Keratinocyte (primary cell): ENCODE measurements at regions not wholly inside any gene's neighbourhood (a gene's known extent, or its start where the extent isn't known, plus 50 kb on each side); places are given as distances from the start of the nearest gene placed in this dataset.
"Not testable (repeated sequence)": the region's sequence is repeated elsewhere in the genome, so short reads cannot be mapped to it uniquely, and the experiment has no call there.

Source experiments
- DNase-seq: peaks from one replicate; pipeline ENCODE4 v3.0.0-alpha.2; 2011; ENCODE audit warnings: low read depth, missing footprints, low spot score
- FAIRE-seq: peaks from 2 replicates; lab custom pipeline; 2011; peaks lifted over from hg19 to GRCh38; lab: Jason Lieb, UNC
- H2AFZ ChIP-seq: 2 replicates; pipeline ENCODE4 v1.6.0; 2012; ENCODE audit warnings: low read length, control low read depth, inconsistent platforms; ENCODE audit not compliant: control insufficient read depth
- H3K27ac ChIP-seq: 2 replicates; pipeline ENCODE4 v1.5.1; 2011; ENCODE audit warnings: low read length; ENCODE audit not compliant: control insufficient read depth, insufficient read depth
- H3K27me3 ChIP-seq: 3 replicates; pipeline ENCODE4 v1.6.0; 2011; ENCODE audit warnings: low read length; ENCODE audit not compliant: control insufficient read depth, insufficient read depth; ENCODE audit errors: extremely low read depth
- H3K36me3 ChIP-seq, 2 experiments: 2 replicates in 1 of 2; 3 replicates in 1 of 2; pipeline ENCODE4 v1.5.1; 2011; ENCODE audit warnings: low read length in 2 of 2, mild to moderate bottlenecking in 1 of 2; ENCODE audit not compliant: control insufficient read depth in 2 of 2, insufficient read depth in 2 of 2; ENCODE audit errors: extremely low read depth in 1 of 2
- H3K4me1 ChIP-seq: 3 replicates; pipeline ENCODE4 v1.5.1; 2011; ENCODE audit warnings: low read length; ENCODE audit not compliant: control insufficient read depth, insufficient read depth; ENCODE audit errors: extremely low read depth
- H3K4me2 ChIP-seq: 3 replicates; pipeline ENCODE4 v1.6.0; 2011; ENCODE audit warnings: low read depth, low read length; ENCODE audit not compliant: control insufficient read depth, insufficient read depth; ENCODE audit errors: extremely low read depth
- H3K4me3 ChIP-seq, 3 experiments: fragments of 200-600 bp in 1 of 3; sonication (generic) in 1 of 3; 2 replicates in 2 of 3; 3 replicates in 1 of 3; pipeline ENCODE4 v1.5.1; 2011 to 2016; ENCODE audit warnings: low read length in 3 of 3, mild to moderate bottlenecking in 3 of 3, control low read depth in 2 of 3, inconsistent platforms in 1 of 3, low read depth in 1 of 3, mixed read lengths in 1 of 3, mixed run types in 1 of 3, moderate library complexity in 1 of 3; ENCODE audit not compliant: control insufficient read depth in 2 of 3, insufficient read depth in 2 of 3; ENCODE audit errors: extremely low read depth in 1 of 3
- H3K79me2 ChIP-seq: 2 replicates; pipeline ENCODE4 v1.6.0; 2012; ENCODE audit warnings: low read length; ENCODE audit not compliant: control insufficient read depth, insufficient read depth
- H3K9ac ChIP-seq: 3 replicates; pipeline ENCODE4 v1.6.0; 2011; ENCODE audit warnings: low read length; ENCODE audit not compliant: control insufficient read depth, insufficient read depth; ENCODE audit errors: extremely low read depth
- H3K9me1 ChIP-seq: 3 replicates; pipeline ENCODE4 v1.6.0; 2011; ENCODE audit warnings: low read length; ENCODE audit not compliant: control insufficient read depth, insufficient read depth; ENCODE audit errors: extremely low read depth
- H3K9me3 ChIP-seq: 2 replicates; pipeline ENCODE4 v1.5.1; 2012; ENCODE audit warnings: low read depth, low read length; ENCODE audit not compliant: control insufficient read depth
- H4K20me1 ChIP-seq: 3 replicates; pipeline ENCODE4 v1.6.0; 2011; ENCODE audit warnings: low read length; ENCODE audit not compliant: control insufficient read depth, insufficient read depth; ENCODE audit errors: extremely low read depth
- EZH2 ChIP-seq: IDR thresholded peaks from one replicate; pipeline ENCODE4 v1.6.1; 2012; ENCODE audit warnings: inconsistent platforms, mild to moderate bottlenecking, low read length, moderate library complexity
- dilution Hi-C: fragments of 300-500 bp; cut with MboI; formaldehyde crosslinking; loops from one replicate; pipeline ENCODE4 v1.7.0; 2020; ENCODE audit warnings: low sequenced_read_pairs; ENCODE audit not compliant: extremely low pct_ligation_motif_present
- TF ChIP-seq, protein P1 (sequence below), 3 experiments: IDR thresholded peaks in 1 of 3; conservative IDR thresholded peaks in 1 of 3; optimal IDR thresholded peaks in 1 of 3; 2 replicates in 2 of 3; 3 replicates in 1 of 3; pipeline versions ENCODE3 to v1.5.1; 2011; ENCODE audit warnings: low read length in 3 of 3, mild to moderate bottlenecking in 3 of 3, moderate library complexity in 2 of 3, control low read depth in 1 of 3, inconsistent platforms in 1 of 3; ENCODE audit not compliant: insufficient read depth in 2 of 3; ENCODE audit errors: extremely low read depth in 1 of 3

DNA sequence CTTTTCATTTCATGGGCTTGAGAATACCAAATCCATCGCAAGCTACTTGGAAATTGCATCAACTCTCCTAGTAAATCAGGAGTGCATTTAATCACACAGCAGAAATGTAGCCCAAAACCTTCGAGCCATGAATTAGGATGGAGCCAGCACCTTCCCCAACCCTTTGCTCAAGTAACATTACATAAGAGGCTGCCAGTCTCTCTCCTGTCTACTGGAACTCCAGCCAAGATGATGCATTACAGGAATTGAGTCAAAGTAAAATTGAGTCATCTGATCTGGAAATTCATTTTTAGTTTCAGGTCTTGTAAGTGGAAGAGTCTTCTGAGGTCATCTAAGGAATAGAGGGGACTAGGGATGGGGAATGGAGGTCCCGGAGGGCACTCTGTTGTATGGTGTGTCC, 69.7 kb upstream of the FHIP2A start:
- Histone ChIP-seq H3K9me1 (no peaks in the 10 kb centered on the region), H3K4me3 (no peak overlapping the region), H2AFZ (no peak overlapping the region), H3K27me3 (peaks cover 3% of the 10 kb centered on the region), H3K79me2 (no peaks in the 10 kb centered on the region), H3K9me3 (no peaks in the 10 kb centered on the region), H3K36me3 (no peaks in the 10 kb centered on the region), H3K4me1 (peaks cover 6% of the 10 kb centered on the region), H3K27ac (no peak overlapping the region), H3K9ac (no peak overlapping the region), H3K4me2 (no peak overlapping the region), H4K20me1 (no peaks in the 10 kb centered on the region)
- TF ChIP-seq EZH2 = no peak
- TF ChIP-seq, protein P1, sequence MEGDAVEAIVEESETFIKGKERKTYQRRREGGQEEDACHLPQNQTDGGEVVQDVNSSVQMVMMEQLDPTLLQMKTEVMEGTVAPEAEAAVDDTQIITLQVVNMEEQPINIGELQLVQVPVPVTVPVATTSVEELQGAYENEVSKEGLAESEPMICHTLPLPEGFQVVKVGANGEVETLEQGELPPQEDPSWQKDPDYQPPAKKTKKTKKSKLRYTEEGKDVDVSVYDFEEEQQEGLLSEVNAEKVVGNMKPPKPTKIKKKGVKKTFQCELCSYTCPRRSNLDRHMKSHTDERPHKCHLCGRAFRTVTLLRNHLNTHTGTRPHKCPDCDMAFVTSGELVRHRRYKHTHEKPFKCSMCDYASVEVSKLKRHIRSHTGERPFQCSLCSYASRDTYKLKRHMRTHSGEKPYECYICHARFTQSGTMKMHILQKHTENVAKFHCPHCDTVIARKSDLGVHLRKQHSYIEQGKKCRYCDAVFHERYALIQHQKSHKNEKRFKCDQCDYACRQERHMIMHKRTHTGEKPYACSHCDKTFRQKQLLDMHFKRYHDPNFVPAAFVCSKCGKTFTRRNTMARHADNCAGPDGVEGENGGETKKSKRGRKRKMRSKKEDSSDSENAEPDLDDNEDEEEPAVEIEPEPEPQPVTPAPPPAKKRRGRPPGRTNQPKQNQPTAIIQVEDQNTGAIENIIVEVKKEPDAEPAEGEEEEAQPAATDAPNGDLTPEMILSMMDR (optimal IDR thresholded peaks at IDR 0.05 in 1 of 3, IDR thresholded peaks at IDR 0.05 in 1 of 3, conservative IDR thresholded peaks at IDR 0.05 in 1 of 3; ENCODE audit: extremely low read depth in 1 of 3, insufficient read depth in 2 of 3, low read length in 3 of 3) = no peak
- dilution Hi-C loops = no loop called here
- FAIRE-seq (no peak), DNase-seq (no peak)

DNA sequence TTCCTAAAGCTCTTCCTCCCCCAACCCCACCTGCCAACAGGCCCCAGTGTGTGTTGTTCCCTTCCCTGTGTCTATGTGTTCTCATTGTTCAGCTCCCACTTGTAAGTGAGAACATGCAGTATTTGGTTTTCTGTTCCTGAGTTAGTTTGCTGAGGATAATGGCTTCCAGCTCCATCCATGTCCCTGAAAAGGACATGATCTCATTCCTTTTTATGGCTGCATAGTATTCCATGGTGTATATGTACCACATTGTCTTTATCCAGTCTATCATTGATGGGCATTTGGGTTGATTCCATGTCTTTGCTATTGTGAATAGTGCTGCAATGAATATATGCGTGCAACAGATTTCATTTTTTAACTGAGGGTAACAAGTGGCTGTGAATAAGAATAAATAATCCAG, 69.0 kb upstream of the FHIP2A start:
- H3K27me3 ChIP-seq, dilution Hi-C loops, H3K4me2 ChIP-seq, H3K36me3 ChIP-seq, DNase-seq, H3K4me1 ChIP-seq, H3K27ac ChIP-seq, H2AFZ ChIP-seq, H3K9me3 ChIP-seq, H3K9ac ChIP-seq, H3K79me2 ChIP-seq, H3K4me3 ChIP-seq, FAIRE-seq, H4K20me1 ChIP-seq, H3K9me1 ChIP-seq: not testable (repeated sequence)

DNA sequence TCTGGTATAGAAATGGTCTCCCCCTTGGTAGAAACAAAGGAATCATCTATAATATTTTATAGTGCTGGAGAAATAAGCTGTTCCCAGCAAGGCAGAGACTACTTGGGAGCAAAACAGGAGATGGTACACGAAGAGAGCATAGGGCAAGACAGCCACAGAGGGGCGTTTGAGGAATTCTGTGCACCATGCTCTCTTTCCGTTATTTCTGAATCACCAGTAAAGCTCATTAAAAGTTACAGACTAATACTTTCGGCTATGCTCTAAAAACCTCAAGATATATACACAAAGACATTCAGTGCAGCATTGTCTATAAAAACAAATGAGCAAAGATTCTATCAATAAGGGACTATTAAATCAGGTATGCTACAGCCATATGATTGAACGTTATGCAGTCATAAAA, 68.5 kb upstream of the FHIP2A start:
- H3K9me3 ChIP-seq = no peaks in the 10 kb centered on the region
- dilution Hi-C loops = no loop called here
- no peak overlapping the region for H3K27ac ChIP-seq
- H3K9me1 ChIP-seq = no peaks in the 10 kb centered on the region
- H3K4me3 ChIP-seq = no peak overlapping the region
- no peaks in the 10 kb centered on the region for H3K36me3 ChIP-seq
- H3K9ac ChIP-seq = no peak overlapping the region
- TF ChIP-seq, protein P1 (optimal IDR thresholded peaks at IDR 0.05 in 1 of 3, IDR thresholded peaks at IDR 0.05 in 1 of 3, conservative IDR thresholded peaks at IDR 0.05 in 1 of 3; ENCODE audit: extremely low read depth in 1 of 3, insufficient read depth in 2 of 3, low read length in 3 of 3) = no peak
- TF ChIP-seq EZH2 = no peak
- H4K20me1 ChIP-seq = no peaks in the 10 kb centered on the region
- no peaks in the 10 kb centered on the region for H3K27me3 ChIP-seq
- peaks cover 11% of the 10 kb centered on the region for H3K4me1 ChIP-seq
- DNase-seq (no peak), FAIRE-seq (no peak)
- no peak overlapping the region for H2AFZ ChIP-seq
- H3K4me2 ChIP-seq = no peak overlapping the region
- H3K79me2 ChIP-seq = no peaks in the 10 kb centered on the region
